ENCODE measurements at regions not wholly inside any gene's neighbourhood (a gene's known extent, or its start where the extent isn't known, plus 50 kb on each side); places are given as distances from the start of the nearest gene placed in this dataset.
"Not testable (repeated sequence)": the region's sequence is repeated elsewhere in the genome, so short reads cannot be mapped to it uniquely, and the experiment has no call there.

DNA sequence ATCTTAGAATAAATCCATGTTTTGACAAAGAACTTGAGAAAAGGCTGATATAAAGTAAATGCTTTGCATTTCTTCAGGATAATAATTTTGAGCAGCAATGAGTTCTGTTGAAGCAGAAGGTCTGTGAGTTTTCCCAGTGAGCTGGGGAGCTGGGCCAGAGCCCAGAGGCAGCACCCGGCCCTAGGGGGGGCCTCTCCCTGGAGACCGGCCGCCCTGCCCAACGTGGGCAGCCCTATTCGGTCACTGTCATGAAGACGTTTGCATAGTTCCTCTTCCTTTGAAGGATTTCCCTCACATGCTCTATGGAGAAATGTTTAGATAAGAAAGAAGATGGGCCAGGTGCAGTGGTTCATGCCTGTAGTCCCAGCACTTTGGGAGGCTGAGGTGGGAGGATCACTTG is 404.8 kb downstream of the THBS2 start:
- TF ChIP-seq, protein P1, sequence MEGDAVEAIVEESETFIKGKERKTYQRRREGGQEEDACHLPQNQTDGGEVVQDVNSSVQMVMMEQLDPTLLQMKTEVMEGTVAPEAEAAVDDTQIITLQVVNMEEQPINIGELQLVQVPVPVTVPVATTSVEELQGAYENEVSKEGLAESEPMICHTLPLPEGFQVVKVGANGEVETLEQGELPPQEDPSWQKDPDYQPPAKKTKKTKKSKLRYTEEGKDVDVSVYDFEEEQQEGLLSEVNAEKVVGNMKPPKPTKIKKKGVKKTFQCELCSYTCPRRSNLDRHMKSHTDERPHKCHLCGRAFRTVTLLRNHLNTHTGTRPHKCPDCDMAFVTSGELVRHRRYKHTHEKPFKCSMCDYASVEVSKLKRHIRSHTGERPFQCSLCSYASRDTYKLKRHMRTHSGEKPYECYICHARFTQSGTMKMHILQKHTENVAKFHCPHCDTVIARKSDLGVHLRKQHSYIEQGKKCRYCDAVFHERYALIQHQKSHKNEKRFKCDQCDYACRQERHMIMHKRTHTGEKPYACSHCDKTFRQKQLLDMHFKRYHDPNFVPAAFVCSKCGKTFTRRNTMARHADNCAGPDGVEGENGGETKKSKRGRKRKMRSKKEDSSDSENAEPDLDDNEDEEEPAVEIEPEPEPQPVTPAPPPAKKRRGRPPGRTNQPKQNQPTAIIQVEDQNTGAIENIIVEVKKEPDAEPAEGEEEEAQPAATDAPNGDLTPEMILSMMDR (IDR thresholded peaks at IDR 0.05; ENCODE audit: insufficient read depth, low read length, missing control alignments): no peak
- no peak for DNase-seq (ENCODE audit: low read depth, low spot score)
- no peak overlapping the region for H3K4me3 ChIP-seq (ENCODE audit: low read depth, low read length)
- ChIA-PET POLR2A (no interaction called here), CTCF (no interaction called here)

DNA sequence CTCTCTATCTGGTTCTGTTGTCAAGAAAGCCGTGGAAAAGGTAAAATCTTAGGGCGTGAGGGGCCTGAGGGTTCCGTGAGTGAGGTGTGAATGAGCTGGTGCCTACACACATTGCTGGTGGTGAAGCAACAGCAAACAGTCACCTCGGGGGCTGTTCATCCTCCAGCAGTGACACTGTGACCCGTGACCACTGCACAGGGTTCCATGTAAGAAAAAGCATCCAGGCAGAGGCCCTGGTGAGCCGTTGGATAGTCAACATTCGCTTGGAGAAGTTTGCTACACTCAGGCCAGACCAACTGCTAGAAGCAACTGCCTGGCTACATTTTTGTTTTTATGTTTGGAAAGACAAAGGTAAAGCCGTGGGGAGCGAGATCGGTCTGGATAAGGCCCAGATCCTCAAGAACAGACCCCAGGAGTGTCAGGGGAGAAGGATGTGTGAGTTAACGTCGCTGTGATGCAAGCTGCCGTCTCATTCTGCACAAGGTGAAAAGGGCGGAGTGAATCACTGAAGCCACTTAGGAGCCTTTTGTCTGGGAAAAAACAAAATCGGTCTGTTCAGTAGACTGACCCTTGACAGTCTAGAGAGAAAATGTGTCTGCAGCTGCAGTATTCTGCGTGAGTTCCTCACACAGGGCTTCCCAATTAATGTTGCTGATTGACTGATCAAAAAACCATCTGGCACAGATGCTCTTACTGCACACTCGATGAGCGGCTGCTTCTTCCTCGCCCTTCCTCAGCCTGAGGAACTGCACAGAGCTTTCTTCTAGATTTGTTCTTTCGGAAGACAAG is 404.0 kb downstream of the SMOC2 start:
- CTCF ChIA-PET: no interaction called here
- POLR2A ChIA-PET: no interaction called here

GRCh38 chr6:168842632-168843212 is 401.7 kb downstream of the SMOC2 start:
- CTCF ChIA-PET: not testable (repeated sequence)

More for the DNA sequence above, 404.0 kb downstream of the SMOC2 start:
- H3K4me3 ChIP-seq (ENCODE audit: low read depth, low read length): no peak overlapping the region
- no peak for DNase-seq (ENCODE audit: low read depth, low spot score)
- TF ChIP-seq, protein P1 (IDR thresholded peaks at IDR 0.05; ENCODE audit: insufficient read depth, low read length, missing control alignments): no peak

DNA sequence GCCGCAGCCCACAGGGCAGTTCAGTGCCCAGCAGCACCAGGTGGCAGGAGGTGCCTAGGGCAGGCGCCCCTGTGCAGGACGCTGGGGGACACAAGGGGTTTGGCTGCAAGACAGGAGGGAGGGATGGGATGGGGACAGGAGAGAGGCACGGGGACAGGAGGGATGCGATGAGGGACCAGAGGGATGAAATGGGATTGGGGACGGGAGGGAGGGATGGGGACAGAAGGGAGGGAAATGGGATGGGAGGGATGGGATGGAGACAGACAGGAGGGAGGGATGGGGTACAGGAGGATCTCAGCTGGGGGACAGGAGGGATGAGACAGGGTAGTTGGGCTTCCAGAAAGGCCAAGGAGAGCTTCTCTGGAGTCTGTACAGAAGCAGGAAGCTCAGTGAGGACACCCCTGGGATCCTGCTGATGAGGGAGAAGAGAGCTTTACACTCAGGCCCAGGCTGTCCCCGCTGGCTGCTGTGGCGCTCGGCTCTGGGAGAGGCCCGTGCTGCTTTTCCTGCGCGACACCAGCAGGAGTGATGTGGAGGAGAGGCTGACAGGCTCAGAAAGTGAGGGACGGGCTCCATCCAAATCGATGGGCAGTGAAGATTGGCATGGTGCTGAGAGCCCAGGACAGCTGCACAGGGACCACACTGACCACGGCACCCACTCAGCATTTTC is 400.8 kb downstream of the SMOC2 start:
- POLR2A ChIA-PET: no interaction called here
- CTCF ChIA-PET: no interaction called here
- no peak overlapping the region for H3K4me3 ChIP-seq (ENCODE audit: low read depth, low read length)
- no peak for DNase-seq (ENCODE audit: low read depth, low spot score)
- TF ChIP-seq, protein P1 (IDR thresholded peaks at IDR 0.05; ENCODE audit: insufficient read depth, low read length, missing control alignments): no peak

More at GRCh38 chr6:168842632-168843212, 401.7 kb downstream of the SMOC2 start:
- POLR2A ChIA-PET; H3K4me3 ChIP-seq (ENCODE audit: low read depth, low read length); DNase-seq (ENCODE audit: low read depth, low spot score): not testable (repeated sequence)

DNA sequence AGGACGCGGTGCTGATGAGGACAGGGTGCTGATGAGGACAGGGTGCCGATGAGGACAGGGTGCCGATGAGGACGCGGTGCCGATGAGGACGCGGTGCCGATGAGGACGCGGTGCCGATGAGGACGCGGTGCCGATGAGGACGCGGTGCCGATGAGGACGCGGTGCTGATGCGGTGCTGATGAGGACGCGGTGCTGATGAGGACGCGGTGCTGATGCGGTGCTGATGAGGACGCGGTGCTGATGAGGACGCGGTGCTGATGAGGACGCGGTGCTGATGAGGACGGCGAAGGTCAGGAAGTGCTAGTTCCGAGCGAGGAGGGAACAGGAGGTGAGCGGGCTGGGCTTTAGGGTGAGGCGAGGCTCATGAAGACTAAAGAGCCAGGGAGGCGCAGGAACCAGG is 399.9 kb downstream of the SMOC2 start:
- POLR2A ChIA-PET; DNase-seq (ENCODE audit: low read depth, low spot score); CTCF ChIA-PET: not testable (repeated sequence)

GRCh38 chr6:168840299-168840698 is 399.3 kb downstream of the SMOC2 start:
- CTCF ChIA-PET; POLR2A ChIA-PET; DNase-seq (ENCODE audit: low read depth, low spot score); H3K4me3 ChIP-seq (ENCODE audit: low read depth, low read length): not testable (repeated sequence)

More for the DNA sequence above, 399.9 kb downstream of the SMOC2 start:
- H3K4me3 ChIP-seq (ENCODE audit: low read depth, low read length): not testable (repeated sequence)

- H3K4me3 ChIP-seq (ENCODE audit: low read depth, low read length): no peak overlapping the region
- TF ChIP-seq, protein P1 (IDR thresholded peaks at IDR 0.05; ENCODE audit: insufficient read depth, low read length, missing control alignments): no peak
- CTCF ChIA-PET: no interaction called here
- POLR2A ChIA-PET: no interaction called here
- no peak for DNase-seq (ENCODE audit: low read depth, low spot score)
Observed at GRCh38 chr6:168838037-168838399, 397.0 kb downstream of the SMOC2 start.

Measured in AG04449 (cell line).